ENCODE measurements at regions not wholly inside any gene's neighbourhood (a gene's known extent, or its start where the extent isn't known, plus 50 kb on each side); places are given as distances from the start of the nearest gene placed in this dataset.

GRCh38 chr1:218702775-218703174 lies 357.6 kb downstream of the TGFB2 start:
- no peak overlapping the region for H3K9ac ChIP-seq (ENCODE audit: low read length)
- H3K4me1 ChIP-seq (ENCODE audit: control insufficient read depth, insufficient read depth, low read length): peaks cover 16% of the 10 kb centered on the region
- no peak overlapping the region for H3K4me3 ChIP-seq (ENCODE audit: low read length)
- no peaks in the 10 kb centered on the region for H3K27me3 ChIP-seq (replicated peaks; ENCODE audit: control insufficient read depth, insufficient read depth, low read length)
- no peaks in the 10 kb centered on the region for H3K36me3 ChIP-seq (ENCODE audit: control insufficient read depth, insufficient read depth, low read length, severe bottlenecking)
- DNase-seq (ENCODE audit: low read depth): no peak
- no peaks in the 10 kb centered on the region for H3K9me3 ChIP-seq (ENCODE audit: control insufficient read depth, low read length)

GRCh38 chr1:218703836-218704235 lies 358.7 kb downstream of the TGFB2 start:
- Histone ChIP-seq H3K27me3 (replicated peaks; ENCODE audit: control insufficient read depth, insufficient read depth, low read length) (no peaks in the 10 kb centered on the region), H3K36me3 (ENCODE audit: control insufficient read depth, insufficient read depth, low read length, severe bottlenecking) (no peaks in the 10 kb centered on the region), H3K9me3 (ENCODE audit: control insufficient read depth, low read length) (no peaks in the 10 kb centered on the region), H3K4me1 (ENCODE audit: control insufficient read depth, insufficient read depth, low read length) (peaks cover 16% of the 10 kb centered on the region), H3K4me3 (ENCODE audit: low read length) (no peak overlapping the region), H3K9ac (ENCODE audit: low read length) (no peak overlapping the region)
- DNase-seq (ENCODE audit: low read depth): no peak

- no peak for DNase-seq (ENCODE audit: low read depth)
- peak overlapping the region; percentile 10 for H3K9ac ChIP-seq (ENCODE audit: low read length)
- peaks cover 14% of the 10 kb centered on the region for H3K4me1 ChIP-seq (ENCODE audit: control insufficient read depth, insufficient read depth, low read length)
- H3K27me3 ChIP-seq (replicated peaks; ENCODE audit: control insufficient read depth, insufficient read depth, low read length): no peaks in the 10 kb centered on the region
- H3K4me3 ChIP-seq (ENCODE audit: low read length): peak overlapping the region; percentile 8
- H3K9me3 ChIP-seq (ENCODE audit: control insufficient read depth, low read length): no peaks in the 10 kb centered on the region
- H3K36me3 ChIP-seq (ENCODE audit: control insufficient read depth, insufficient read depth, low read length, severe bottlenecking): no peaks in the 10 kb centered on the region
These were observed 360.3 kb downstream of the TGFB2 start for GRCh38 chr1:218705391-218705790.

GRCh38 chr1:218705911-218706893 lies 361.1 kb downstream of the TGFB2 start:
- peak; percentile 60 for DNase-seq (ENCODE audit: low read depth)
- H3K36me3 ChIP-seq (ENCODE audit: control insufficient read depth, insufficient read depth, low read length, severe bottlenecking): no peaks in the 10 kb centered on the region
- H3K4me1 ChIP-seq (ENCODE audit: control insufficient read depth, insufficient read depth, low read length): peaks cover 21% of the 10 kb centered on the region
- no peaks in the 10 kb centered on the region for H3K9me3 ChIP-seq (ENCODE audit: control insufficient read depth, low read length)
- no peaks in the 10 kb centered on the region for H3K27me3 ChIP-seq (replicated peaks; ENCODE audit: control insufficient read depth, insufficient read depth, low read length)
- H3K9ac ChIP-seq (ENCODE audit: low read length): peak overlapping the region; percentile 10
- H3K4me3 ChIP-seq (ENCODE audit: low read length): peak overlapping the region; percentile 8

- no peak for DNase-seq (ENCODE audit: low read depth)
- H3K4me3 ChIP-seq (ENCODE audit: low read length): no peak overlapping the region
- no peaks in the 10 kb centered on the region for H3K9me3 ChIP-seq (ENCODE audit: control insufficient read depth, low read length)
- no peak overlapping the region for H3K9ac ChIP-seq (ENCODE audit: low read length)
- H3K4me1 ChIP-seq (ENCODE audit: control insufficient read depth, insufficient read depth, low read length): peaks cover 25% of the 10 kb centered on the region
- no peaks in the 10 kb centered on the region for H3K36me3 ChIP-seq (ENCODE audit: control insufficient read depth, insufficient read depth, low read length, severe bottlenecking)
- H3K27me3 ChIP-seq (replicated peaks; ENCODE audit: control insufficient read depth, insufficient read depth, low read length): no peaks in the 10 kb centered on the region
These were observed 365.9 kb downstream of the TGFB2 start for GRCh38 chr1:218711001-218711400.

GRCh38 chr1:218711884-218712674 lies 366.9 kb downstream of the TGFB2 start:
- Histone ChIP-seq H3K9me3 (ENCODE audit: control insufficient read depth, low read length) (no peaks in the 10 kb centered on the region), H3K9ac (ENCODE audit: low read length) (no peak overlapping the region), H3K27me3 (replicated peaks; ENCODE audit: control insufficient read depth, insufficient read depth, low read length) (no peaks in the 10 kb centered on the region), H3K36me3 (ENCODE audit: control insufficient read depth, insufficient read depth, low read length, severe bottlenecking) (no peaks in the 10 kb centered on the region), H3K4me3 (ENCODE audit: low read length) (no peak overlapping the region), H3K4me1 (ENCODE audit: control insufficient read depth, insufficient read depth, low read length) (peaks cover 21% of the 10 kb centered on the region)
- DNase-seq (ENCODE audit: low read depth): no peak

- no peaks in the 10 kb centered on the region for H3K9me3 ChIP-seq (ENCODE audit: control insufficient read depth, low read length)
- no peaks in the 10 kb centered on the region for H3K36me3 ChIP-seq (ENCODE audit: control insufficient read depth, insufficient read depth, low read length, severe bottlenecking)
- H3K4me1 ChIP-seq (ENCODE audit: control insufficient read depth, insufficient read depth, low read length): peaks cover 24% of the 10 kb centered on the region
- H3K9ac ChIP-seq (ENCODE audit: low read length): no peak overlapping the region
- H3K27me3 ChIP-seq (replicated peaks; ENCODE audit: control insufficient read depth, insufficient read depth, low read length): no peaks in the 10 kb centered on the region
- H3K4me3 ChIP-seq (ENCODE audit: low read length): no peak overlapping the region
- DNase-seq (ENCODE audit: low read depth): no peak
These were observed 367.5 kb downstream of the TGFB2 start for GRCh38 chr1:218712677-218713076.

GRCh38 chr1:218715961-218716669 lies 371.0 kb downstream of the TGFB2 start:
- H3K9ac ChIP-seq (ENCODE audit: low read length): no peak overlapping the region
- H3K9me3 ChIP-seq (ENCODE audit: control insufficient read depth, low read length): no peaks in the 10 kb centered on the region
- no peaks in the 10 kb centered on the region for H3K36me3 ChIP-seq (ENCODE audit: control insufficient read depth, insufficient read depth, low read length, severe bottlenecking)
- no peaks in the 10 kb centered on the region for H3K27me3 ChIP-seq (replicated peaks; ENCODE audit: control insufficient read depth, insufficient read depth, low read length)
- H3K4me1 ChIP-seq (ENCODE audit: control insufficient read depth, insufficient read depth, low read length): peaks cover 22% of the 10 kb centered on the region
- DNase-seq (ENCODE audit: low read depth): no peak
- no peak overlapping the region for H3K4me3 ChIP-seq (ENCODE audit: low read length)

- Histone ChIP-seq H3K4me1 (ENCODE audit: control insufficient read depth, insufficient read depth, low read length) (peaks cover 12% of the 10 kb centered on the region), H3K4me3 (ENCODE audit: low read length) (no peak overlapping the region), H3K9ac (ENCODE audit: low read length) (no peak overlapping the region), H3K27me3 (replicated peaks; ENCODE audit: control insufficient read depth, insufficient read depth, low read length) (no peaks in the 10 kb centered on the region), H3K36me3 (ENCODE audit: control insufficient read depth, insufficient read depth, low read length, severe bottlenecking) (no peaks in the 10 kb centered on the region), H3K9me3 (ENCODE audit: control insufficient read depth, low read length) (no peaks in the 10 kb centered on the region)
- peak; percentile 56 for DNase-seq (ENCODE audit: low read depth)
These were observed 372.4 kb downstream of the TGFB2 start for GRCh38 chr1:218717575-218717974.

GRCh38 chr1:218718206-218718605 lies 373.1 kb downstream of the TGFB2 start:
- Histone ChIP-seq H3K36me3 (ENCODE audit: control insufficient read depth, insufficient read depth, low read length, severe bottlenecking) (no peaks in the 10 kb centered on the region), H3K9ac (ENCODE audit: low read length) (no peak overlapping the region), H3K4me1 (ENCODE audit: control insufficient read depth, insufficient read depth, low read length) (peaks cover 8% of the 10 kb centered on the region), H3K27me3 (replicated peaks; ENCODE audit: control insufficient read depth, insufficient read depth, low read length) (no peaks in the 10 kb centered on the region), H3K9me3 (ENCODE audit: control insufficient read depth, low read length) (no peaks in the 10 kb centered on the region), H3K4me3 (ENCODE audit: low read length) (no peak overlapping the region)
- DNase-seq (ENCODE audit: low read depth): peak; percentile 28

GRCh38 chr1:218718977-218719376 lies 373.8 kb downstream of the TGFB2 start:
- Histone ChIP-seq H3K9me3 (ENCODE audit: control insufficient read depth, low read length) (no peaks in the 10 kb centered on the region), H3K36me3 (ENCODE audit: control insufficient read depth, insufficient read depth, low read length, severe bottlenecking) (no peaks in the 10 kb centered on the region), H3K4me3 (ENCODE audit: low read length) (no peak overlapping the region), H3K9ac (ENCODE audit: low read length) (no peak overlapping the region), H3K27me3 (replicated peaks; ENCODE audit: control insufficient read depth, insufficient read depth, low read length) (no peaks in the 10 kb centered on the region), H3K4me1 (ENCODE audit: control insufficient read depth, insufficient read depth, low read length) (peaks cover 8% of the 10 kb centered on the region)
- DNase-seq (ENCODE audit: low read depth): peak; percentile 57
